H1 (cell line): ENCODE measurements at regions not wholly inside any gene's neighbourhood (a gene's known extent, or its start where the extent isn't known, plus 50 kb on each side); places are given as distances from the start of the nearest gene placed in this dataset.

ENCODE experiments used
- BRCA1 ChIP-seq: IDR thresholded peaks from 2 replicates; pipeline ENCODE4 v1.6.1; 2012; ENCODE audit warnings: low read depth, low read length, improper control_type of control experiment
- CEBPB ChIP-seq: IDR thresholded peaks from 2 replicates; pipeline ENCODE4 v1.6.1; 2012; ENCODE audit warnings: low read depth, low read length
- CHD1 ChIP-seq: IDR thresholded peaks from 2 replicates; pipeline ENCODE4 v1.6.1; 2012; ENCODE audit warnings: low read depth, low read length, improper control_type of control experiment
- EZH2 ChIP-seq: fragments of 200-600 bp; sonication (generic); IDR thresholded peaks from 2 replicates; pipeline ENCODE4 v1.7.1; 2012; ENCODE audit warnings: low read depth, mild to moderate bottlenecking, moderate library complexity, low read length, inconsistent platforms; ENCODE audit not compliant: severe bottlenecking
- FOSL1 ChIP-seq: IDR thresholded peaks from 2 replicates; pipeline ENCODE4 v1.6.1; 2011; ENCODE audit warnings: mild to moderate bottlenecking, low read depth, low read length, moderate library complexity; ENCODE audit not compliant: insufficient read depth
- JUND ChIP-seq: IDR thresholded peaks from 2 replicates; pipeline ENCODE4 v1.6.1; 2011; ENCODE audit warnings: mild to moderate bottlenecking, improper control_type of control experiment, low read length
- MAFK ChIP-seq: IDR thresholded peaks from 2 replicates; pipeline ENCODE4 v1.6.1; 2012; ENCODE audit warnings: low read depth, mild to moderate bottlenecking, improper control_type of control experiment, low read length
- NANOG ChIP-seq: IDR thresholded peaks from 2 replicates; pipeline ENCODE4 v1.6.1; 2011; ENCODE audit warnings: low read length, low read depth, mild to moderate bottlenecking, inconsistent platforms; ENCODE audit not compliant: insufficient read depth, poor library complexity, severe bottlenecking
- PHF8 ChIP-seq: fragments of 200-600 bp; sonication (generic); conservative IDR thresholded peaks from 2 replicates; pipeline ENCODE4 v1.7.1; 2012; ENCODE audit warnings: low read depth, mild to moderate bottlenecking, inconsistent platforms, low read length, moderate library complexity
- POLR2A ChIP-seq, 2 experiments: IDR thresholded peaks; 1 replicate in 1 of 2; 2 replicates in 1 of 2; pipeline ENCODE4 v1.6.1; 2011; ENCODE audit warnings: low read depth in 2 of 2, low read length in 2 of 2, mild to moderate bottlenecking in 2 of 2; ENCODE audit errors: control extremely low read depth in 1 of 2
- SIX5 ChIP-seq: IDR thresholded peaks from 2 replicates; pipeline ENCODE4 v1.6.1; 2011; ENCODE audit warnings: mild to moderate bottlenecking, low read depth, low read length
- SRF ChIP-seq: IDR thresholded peaks from 2 replicates; pipeline ENCODE4 v1.6.1; 2011; ENCODE audit warnings: mild to moderate bottlenecking, low read depth, low read length, moderate library complexity
- TCF12 ChIP-seq: IDR thresholded peaks from 2 replicates; pipeline ENCODE4 v1.6.1; 2011; ENCODE audit warnings: low read depth, mild to moderate bottlenecking, low read length
- TF ChIP-seq, protein P1 (sequence below), 3 experiments: IDR thresholded peaks; 1 replicate in 2 of 3; 2 replicates in 1 of 3; pipeline versions ENCODE4 v1.5.1 to v1.6.1; 2011; ENCODE audit warnings: low read length in 3 of 3, mild to moderate bottlenecking in 3 of 3, inconsistent platforms in 2 of 3, low read depth in 1 of 3, moderate library complexity in 1 of 3; ENCODE audit not compliant: insufficient read depth in 1 of 3; ENCODE audit errors: control extremely low read depth in 1 of 3

DNA sequence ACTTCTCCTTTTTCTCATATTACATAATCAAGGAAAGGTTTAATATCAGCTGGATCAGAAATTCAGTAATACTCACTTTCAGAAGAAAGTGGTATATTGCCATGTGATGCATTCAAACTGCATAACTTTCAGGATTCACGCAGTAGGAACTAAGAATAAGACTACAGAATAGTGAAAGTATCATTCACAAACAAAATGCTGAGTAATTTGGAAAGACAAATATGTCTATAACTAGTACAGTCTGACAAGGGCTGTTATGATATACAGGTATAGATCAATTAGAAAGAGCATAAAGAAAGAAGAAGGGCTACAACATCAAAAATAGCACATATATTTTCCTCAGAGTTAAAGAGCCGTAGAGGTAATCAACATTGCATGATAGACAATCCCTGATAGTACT lies 871.5 kb upstream of the TMPRSS15 start:
- TF ChIP-seq, protein P1, sequence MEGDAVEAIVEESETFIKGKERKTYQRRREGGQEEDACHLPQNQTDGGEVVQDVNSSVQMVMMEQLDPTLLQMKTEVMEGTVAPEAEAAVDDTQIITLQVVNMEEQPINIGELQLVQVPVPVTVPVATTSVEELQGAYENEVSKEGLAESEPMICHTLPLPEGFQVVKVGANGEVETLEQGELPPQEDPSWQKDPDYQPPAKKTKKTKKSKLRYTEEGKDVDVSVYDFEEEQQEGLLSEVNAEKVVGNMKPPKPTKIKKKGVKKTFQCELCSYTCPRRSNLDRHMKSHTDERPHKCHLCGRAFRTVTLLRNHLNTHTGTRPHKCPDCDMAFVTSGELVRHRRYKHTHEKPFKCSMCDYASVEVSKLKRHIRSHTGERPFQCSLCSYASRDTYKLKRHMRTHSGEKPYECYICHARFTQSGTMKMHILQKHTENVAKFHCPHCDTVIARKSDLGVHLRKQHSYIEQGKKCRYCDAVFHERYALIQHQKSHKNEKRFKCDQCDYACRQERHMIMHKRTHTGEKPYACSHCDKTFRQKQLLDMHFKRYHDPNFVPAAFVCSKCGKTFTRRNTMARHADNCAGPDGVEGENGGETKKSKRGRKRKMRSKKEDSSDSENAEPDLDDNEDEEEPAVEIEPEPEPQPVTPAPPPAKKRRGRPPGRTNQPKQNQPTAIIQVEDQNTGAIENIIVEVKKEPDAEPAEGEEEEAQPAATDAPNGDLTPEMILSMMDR (IDR thresholded peaks at IDR 0.05; ENCODE audit: control extremely low read depth in 1 of 3, insufficient read depth in 1 of 3, low read depth in 1 of 3, low read length in 3 of 3), result no peak
- no peak for TF ChIP-seq SRF
- TF ChIP-seq EZH2, result no peak
- TF ChIP-seq SIX5, result no peak
- no peak for TF ChIP-seq MAFK
- no peak for TF ChIP-seq POLR2A (IDR thresholded peaks at IDR 0.05; ENCODE audit: control extremely low read depth in 1 of 2, low read depth in 2 of 2, low read length in 2 of 2)
- TF ChIP-seq NANOG, result no peak
- TF ChIP-seq BRCA1, result no peak
- no peak for TF ChIP-seq TCF12
- TF ChIP-seq CEBPB, result no peak
- no peak for TF ChIP-seq PHF8
- TF ChIP-seq JUND, result no peak
- no peak for TF ChIP-seq FOSL1
- no peak for TF ChIP-seq CHD1
